Jurkat, Clone E6-1 (cell line): ENCODE measurements at regions not wholly inside any gene's neighbourhood (a gene's known extent, or its start where the extent isn't known, plus 50 kb on each side); places are given as distances from the start of the nearest gene placed in this dataset.

ENCODE experiments used
- DNase-seq: peaks from one replicate; pipeline ENCODE4 v3.0.0-alpha.2; 2011; ENCODE audit warnings: low read depth, low spot score
- H3K4me3 ChIP-seq: 2 replicates; pipeline ENCODE4 v1.5.1; 2011; ENCODE audit warnings: mild to moderate bottlenecking, low read length, control low read depth, moderate library complexity

- no peak overlapping the region for H3K4me3 ChIP-seq
- no peak for DNase-seq
These were observed 313.6 kb downstream of the TBC1D32 start for GRCh38 chr6:121020656-121021055.

- DNase-seq: no peak
- H3K4me3 ChIP-seq: no peak overlapping the region
These were observed 325.7 kb downstream of the TBC1D32 start for GRCh38 chr6:121008553-121008952.

- no peak for DNase-seq
- H3K4me3 ChIP-seq: no peak overlapping the region
These were observed 328.3 kb downstream of the TBC1D32 start for GRCh38 chr6:121006024-121006423.

GRCh38 chr6:121000381-121000780, 333.9 kb downstream of the TBC1D32 start:
- no peak for DNase-seq
- no peak overlapping the region for H3K4me3 ChIP-seq

- no peak overlapping the region for H3K4me3 ChIP-seq
- DNase-seq: no peak
These were observed 337.9 kb downstream of the TBC1D32 start for GRCh38 chr6:120996340-120996739.

GRCh38 chr6:120994573-120994967, 339.7 kb downstream of the TBC1D32 start:
- no peak for DNase-seq
- no peak overlapping the region for H3K4me3 ChIP-seq

GRCh38 chr6:120993929-120994572, 340.2 kb downstream of the TBC1D32 start:
- DNase-seq: no peak
- no peak overlapping the region for H3K4me3 ChIP-seq

GRCh38 chr6:120992257-120992656, 342.0 kb downstream of the TBC1D32 start:
- H3K4me3 ChIP-seq: no peak overlapping the region
- DNase-seq: no peak

GRCh38 chr6:120990866-120991265, 343.4 kb downstream of the TBC1D32 start:
- DNase-seq: no peak
- H3K4me3 ChIP-seq: no peak overlapping the region

GRCh38 chr6:120981835-120982234, 352.4 kb downstream of the TBC1D32 start:
- no peak overlapping the region for H3K4me3 ChIP-seq
- DNase-seq: no peak

- no peak for DNase-seq
- no peak overlapping the region for H3K4me3 ChIP-seq
These were observed 368.0 kb downstream of the TBC1D32 start for GRCh38 chr6:120966321-120966720.

- no peak for DNase-seq
These were observed 368.5 kb downstream of the TBC1D32 start for GRCh38 chr6:120965814-120966213.

GRCh38 chr6:120960761-120961160, 373.5 kb downstream of the TBC1D32 start:
- DNase-seq: no peak
- no peak overlapping the region for H3K4me3 ChIP-seq

More at GRCh38 chr6:120965814-120966213, 368.5 kb downstream of the TBC1D32 start:
- H3K4me3 ChIP-seq: no peak overlapping the region

GRCh38 chr6:120954111-120954510, 380.2 kb downstream of the TBC1D32 start:
- no peak for DNase-seq
- H3K4me3 ChIP-seq: no peak overlapping the region

- H3K4me3 ChIP-seq: no peak overlapping the region
- no peak for DNase-seq
These were observed 383.0 kb downstream of the TBC1D32 start for GRCh38 chr6:120951258-120951657.

- DNase-seq: no peak
- no peak overlapping the region for H3K4me3 ChIP-seq
These were observed 387.2 kb downstream of the TBC1D32 start for GRCh38 chr6:120947111-120947510.

GRCh38 chr6:120945905-120946594, 388.2 kb downstream of the TBC1D32 start:
- no peak for DNase-seq
- H3K4me3 ChIP-seq: no peak overlapping the region

- no peak overlapping the region for H3K4me3 ChIP-seq
- no peak for DNase-seq
These were observed 395.3 kb downstream of the TBC1D32 start for GRCh38 chr6:120938876-120939472.

GRCh38 chr6:120938164-120938875, 396.0 kb downstream of the TBC1D32 start:
- no peak for DNase-seq
- H3K4me3 ChIP-seq: no peak overlapping the region

- DNase-seq: no peak
These were observed 398.4 kb downstream of the TBC1D32 start for GRCh38 chr6:120935908-120936307.

More at GRCh38 chr6:120935908-120936307, 398.4 kb downstream of the TBC1D32 start:
- H3K4me3 ChIP-seq: no peak overlapping the region
